Occipital lobe (tissue), 1 donor: ENCODE measurements at regions not wholly inside any gene's neighbourhood (a gene's known extent, or its start where the extent isn't known, plus 50 kb on each side); places are given as distances from the start of the nearest gene placed in this dataset.
"Not testable (repeated sequence)": the region's sequence is repeated elsewhere in the genome, so short reads cannot be mapped to it uniquely, and the experiment has no call there.

Source experiments
- DNase-seq: peaks from one replicate; lab custom pipeline; 2025; lab: John Stamatoyannopoulos, UW

- DNase-seq = no peak
Observed at GRCh38 chr5:15023266-15023665, 151.7 kb upstream of the ANKH start.

- no peak for DNase-seq
Observed at GRCh38 chr5:15021266-15022046, 149.9 kb upstream of the ANKH start.

GRCh38 chr5:15020736-15021135 lies 149.2 kb upstream of the ANKH start:
- no peak for DNase-seq

- no peak for DNase-seq
Observed at GRCh38 chr5:15014809-15015208, 143.2 kb upstream of the ANKH start.

- no peak for DNase-seq
Observed at GRCh38 chr5:15013654-15014463, 142.3 kb upstream of the ANKH start.

- DNase-seq = no peak
Observed at GRCh38 chr5:15012061-15012460, 140.5 kb upstream of the ANKH start.

- DNase-seq = no peak
Observed at GRCh38 chr5:15010936-15011335, 139.4 kb upstream of the ANKH start.

GRCh38 chr5:15009420-15009819 lies 137.8 kb upstream of the ANKH start:
- no peak for DNase-seq

GRCh38 chr5:15008921-15009320 lies 137.3 kb upstream of the ANKH start:
- DNase-seq = no peak

- peak; percentile 67 for DNase-seq
Observed at GRCh38 chr5:15008476-15008875, 136.9 kb upstream of the ANKH start.

GRCh38 chr5:15007646-15008045 lies 136.1 kb upstream of the ANKH start:
- DNase-seq = no peak

- DNase-seq = no peak
Observed at GRCh38 chr5:15004506-15004905, 132.9 kb upstream of the ANKH start.

- DNase-seq = peak; percentile 28
Observed at GRCh38 chr5:15003511-15003920, 131.9 kb upstream of the ANKH start.

- DNase-seq = no peak
Observed at GRCh38 chr5:15002791-15003190, 131.2 kb upstream of the ANKH start.

GRCh38 chr5:15002173-15002572 lies 130.6 kb upstream of the ANKH start:
- no peak for DNase-seq

- no peak for DNase-seq
Observed at GRCh38 chr5:15001517-15001916, 129.9 kb upstream of the ANKH start.

GRCh38 chr5:14998491-14998890 lies 126.9 kb upstream of the ANKH start:
- DNase-seq = no peak

GRCh38 chr5:14996997-14997396 lies 125.4 kb upstream of the ANKH start:
- DNase-seq = no peak

- no peak for DNase-seq
Observed at GRCh38 chr5:14995229-14995628, 123.7 kb upstream of the ANKH start.

- DNase-seq = not testable (repeated sequence)
Observed at GRCh38 chr5:14993459-14994133, 122.0 kb upstream of the ANKH start.

- not testable (repeated sequence) for DNase-seq
Observed at GRCh38 chr5:14992751-14993458, 121.3 kb upstream of the ANKH start.

GRCh38 chr5:14988223-14988622 lies 116.6 kb upstream of the ANKH start:
- no peak for DNase-seq
